ENCODE measurements at regions not wholly inside any gene's neighbourhood (a gene's known extent, or its start where the extent isn't known, plus 50 kb on each side); places are given as distances from the start of the nearest gene placed in this dataset.
"Not testable (repeated sequence)": the region's sequence is repeated elsewhere in the genome, so short reads cannot be mapped to it uniquely, and the experiment has no call there.

- TF ChIP-seq EZH2 (optimal IDR thresholded peaks at IDR 0.05; ENCODE audit: low read depth, low read length); CTCF (IDR thresholded peaks at IDR 0.05; ENCODE audit: low read length): not testable (repeated sequence)
Measured at GRCh38 chr15:96491066-96491699, 160.7 kb downstream of the NR2F2 start.

All from MM.1S (cell line).